B cell (primary cell): ENCODE measurements at regions not wholly inside any gene's neighbourhood (a gene's known extent, or its start where the extent isn't known, plus 50 kb on each side); places are given as distances from the start of the nearest gene placed in this dataset.

ENCODE experiments used
- ATAC-seq: fragments of 200-7000 bp; cut with Tn5 transposase; one replicate; pipeline ENCODE4 v1.10.0; 2021; ENCODE audit warnings: low read depth, mild to moderate bottlenecking, moderate number of reproducible peaks, moderate library complexity
- CTCF ChIA-PET: fragments of 350-600 bp; sonication (Branson Sonifier 250); formaldehyde crosslinking; loops from one replicate; lab custom pipeline; 2021; ENCODE audit warnings: antibody characterized with exemption, inconsistent platforms; lab: Charles Lee
- POLR2A ChIA-PET: fragments of 350-600 bp; sonication (Branson Sonifier 250); formaldehyde crosslinking; loops from one replicate; lab custom pipeline; 2021; ENCODE audit warnings: antibody characterized with exemption; lab: Charles Lee
- DNase-seq: peaks from one replicate; pipeline ENCODE4 v3.0.0; 2013
- H2AFZ ChIP-seq: 2 replicates; pipeline ENCODE4 v1.6.1; 2012; ENCODE audit warnings: mild to moderate bottlenecking, low read depth, low read length; ENCODE audit not compliant: insufficient read depth, poor library complexity, severe bottlenecking
- H3K27ac ChIP-seq, 2 donors: 1 replicate in 1 of 2; 2 replicates in 1 of 2; pipeline ENCODE4 v1.5.1; 2012 to 2013; ENCODE audit warnings: low read length in 2 of 2, mild to moderate bottlenecking in 2 of 2, moderate library complexity in 1 of 2
- H3K27me3 ChIP-seq, 4 experiments: fragments of 200-600 bp in 1 of 4; sonication (generic) in 1 of 4; replicated peaks in 1 of 4; 1 replicate in 2 of 4; 2 replicates in 2 of 4; pipeline versions ENCODE4 v1.6.1 to v1.7.0; 2013 to 2016; ENCODE audit warnings: low read length in 3 of 4, mild to moderate bottlenecking in 2 of 4, mixed read lengths in 1 of 4, moderate library complexity in 1 of 4; ENCODE audit not compliant: insufficient read depth in 4 of 4, control insufficient read depth in 3 of 4; ENCODE audit errors: control extremely low read depth in 1 of 4
- H3K36me3 ChIP-seq, 2 experiments: replicated peaks in 1 of 2; 1 replicate in 1 of 2; 2 replicates in 1 of 2; pipeline versions ENCODE4 v1.6.1 to v1.7.1; 2013; ENCODE audit warnings: low read length in 1 of 2; ENCODE audit not compliant: insufficient read depth in 2 of 2, control insufficient read depth in 1 of 2; ENCODE audit errors: control extremely low read depth in 1 of 2, extremely low read depth in 1 of 2
- H3K4me1 ChIP-seq, 2 donors: fragments of 200-600 bp in 1 of 2; sonication (generic) in 1 of 2; 1 replicate in 1 of 2; 2 replicates in 1 of 2; pipeline versions ENCODE4 v1.5.1 to v1.6.1; 2013 to 2017; ENCODE audit warnings: low read length in 2 of 2; ENCODE audit not compliant: control insufficient read depth in 2 of 2, insufficient read depth in 2 of 2
- H3K4me2 ChIP-seq: replicated peaks from 2 replicates; pipeline ENCODE3; 2012; ENCODE audit warnings: mild to moderate bottlenecking, low read depth, low read length; ENCODE audit not compliant: poor library complexity, severe bottlenecking
- H3K4me3 ChIP-seq, 5 experiments: fragments of 200-600 bp in 1 of 5; sonication (generic) in 1 of 5; 1 replicate in 3 of 5; 2 replicates in 2 of 5; pipeline versions ENCODE4 v1.5.1 to v1.7.0; 2011 to 2016; ENCODE audit warnings: low read length in 4 of 5, mild to moderate bottlenecking in 4 of 5, low read depth in 2 of 5, control low read depth in 1 of 5, moderate library complexity in 1 of 5; ENCODE audit not compliant: insufficient read depth in 1 of 5; ENCODE audit errors: control extremely low read depth in 1 of 5, extremely low read depth in 1 of 5
- H3K79me2 ChIP-seq: fragments of 200-600 bp; sonication (generic); one replicate; pipeline ENCODE4 v1.6.0; 2016; ENCODE audit warnings: low read length; ENCODE audit not compliant: control insufficient read depth, insufficient read depth
- H3K9ac ChIP-seq: fragments of 200-600 bp; sonication (generic); 2 replicates; pipeline ENCODE4 v1.6.1; 2017; ENCODE audit warnings: mild to moderate bottlenecking, low read length, moderate library complexity
- H3K9me3 ChIP-seq, 3 donors: one replicate each; pipeline versions ENCODE4 v1.6.1 to v1.7.1; 2013; ENCODE audit warnings: low read length in 2 of 3; ENCODE audit not compliant: control insufficient read depth in 2 of 3, insufficient read depth in 1 of 3; ENCODE audit errors: control extremely low read depth in 1 of 3
- H4K20me1 ChIP-seq: 2 replicates; pipeline ENCODE4 v1.6.0; 2012; ENCODE audit warnings: mild to moderate bottlenecking, low read length; ENCODE audit not compliant: insufficient read depth, control insufficient read depth, poor library complexity, severe bottlenecking
- H3K27ac Mint-ChIP-seq: one replicate; pipeline ENCODE4 v1.8.0; 2021; ENCODE audit warnings: mixed read lengths
- H3K27me3 Mint-ChIP-seq: one replicate; pipeline ENCODE4 v1.8.0; 2021; ENCODE audit warnings: mixed read lengths
- H3K4me1 Mint-ChIP-seq: one replicate; pipeline ENCODE4 v1.8.0; 2021; ENCODE audit warnings: mixed read lengths
- H3K4me3 Mint-ChIP-seq: one replicate; pipeline ENCODE4 v1.8.0; 2021; ENCODE audit warnings: mixed read lengths
- H3K9me3 Mint-ChIP-seq: one replicate; pipeline ENCODE4 v1.8.0; 2022; ENCODE audit warnings: mixed read lengths; ENCODE audit not compliant: insufficient read depth
- CTCF ChIP-seq: fragments of 200-600 bp; IDR thresholded peaks from one replicate; pipeline ENCODE4 v1.8.0; 2022; ENCODE audit warnings: antibody characterized with exemption, mild to moderate bottlenecking
- EZH2 ChIP-seq: IDR thresholded peaks from 2 replicates; pipeline ENCODE4 v1.6.1; 2012; ENCODE audit warnings: borderline replicate concordance, low read depth, mild to moderate bottlenecking, moderate library complexity, low read length; ENCODE audit not compliant: insufficient read depth, poor library complexity, severe bottlenecking
- WGBS: methylation state at CpG from one replicate; pipeline ENCODE4 v1.1.5; 2013; ENCODE audit warnings: missing lambda C conversion rate; ENCODE audit not compliant: insufficient coverage; 5-methylcytosine and 5-hydroxymethylcytosine counted together
- intact Hi-C: fragments of 100-400 bp; cut with micrococcal nuclease; formaldehyde crosslinking; loops from one replicate; pipeline ENCODE4 v1.10.0; 2022

- H3K9me3 Mint-ChIP-seq = peaks cover 3% of the 10 kb centered on the region
- no peaks in the 10 kb centered on the region for H3K36me3 ChIP-seq
- ATAC-seq (no peak), DNase-seq (no peak)
- H3K27ac ChIP-seq = no peak overlapping the region
- no peaks in the 10 kb centered on the region for H3K9me3 ChIP-seq
- H3K27me3 Mint-ChIP-seq = peaks cover 4% of the 10 kb centered on the region
- POLR2A ChIA-PET = no interaction called here
- no peaks in the 10 kb centered on the region for H4K20me1 ChIP-seq
- no peaks in the 10 kb centered on the region for H3K79me2 ChIP-seq
- H3K4me3 Mint-ChIP-seq = no peak overlapping the region
- no peak overlapping the region for H2AFZ ChIP-seq
- no peak overlapping the region for H3K4me2 ChIP-seq
- intact Hi-C loops = no loop called here
- peaks cover 0 to 4% (median 0%) of the 10 kb centered on the region in 4 experiments for H3K27me3 ChIP-seq
- no peaks in the 10 kb centered on the region for H3K4me1 Mint-ChIP-seq
- CTCF ChIA-PET = no interaction called here
- no peak overlapping the region for H3K4me3 ChIP-seq
- H3K27ac Mint-ChIP-seq = no peak overlapping the region
- H3K9ac ChIP-seq = no peak overlapping the region
- H3K4me1 ChIP-seq = no peaks in the 10 kb centered on the region
- TF ChIP-seq EZH2 (no peak), CTCF (no peak)
- 86% methylated on average over 3 of the region's 4 CpGs for WGBS
Measured at GRCh38 chr13:99131410-99131809, 69.2 kb upstream of the UBAC2 start.

- H2AFZ ChIP-seq = no peak overlapping the region
- no peaks in the 10 kb centered on the region for H3K4me1 ChIP-seq
- H3K27me3 ChIP-seq = peaks cover 0 to 4% (median 0%) of the 10 kb centered on the region in 4 experiments
- POLR2A ChIA-PET = no interaction called here
- CTCF ChIA-PET = interaction anchor here (0.5 to 0.6 kb wide), 2 partner anchors 23 to 24 kb away, joined by 3 read pairs; no protein-coding TSS in a partner anchor
- H3K79me2 ChIP-seq = no peaks in the 10 kb centered on the region
- Mint-ChIP-seq H3K27ac (no peak overlapping the region), H3K27me3 (peaks cover 4% of the 10 kb centered on the region), H3K9me3 (peaks cover 3% of the 10 kb centered on the region), H3K4me3 (no peak overlapping the region), H3K4me1 (no peaks in the 10 kb centered on the region)
- no peaks in the 10 kb centered on the region for H3K36me3 ChIP-seq
- no peaks in the 10 kb centered on the region for H3K9me3 ChIP-seq
- H3K4me2 ChIP-seq = no peak overlapping the region
- no peak for DNase-seq
- no peak for ATAC-seq
- no peaks in the 10 kb centered on the region for H4K20me1 ChIP-seq
- H3K27ac ChIP-seq = no peak overlapping the region
- TF ChIP-seq CTCF (no peak), EZH2 (no peak)
- no peak overlapping the region for H3K4me3 ChIP-seq
- intact Hi-C loops = no loop called here
- H3K9ac ChIP-seq = no peak overlapping the region
Measured at GRCh38 chr13:99132295-99132835, 68.3 kb upstream of the UBAC2 start.
